ENCODE measurements at regions not wholly inside any gene's neighbourhood (a gene's known extent, or its start where the extent isn't known, plus 50 kb on each side); places are given as distances from the start of the nearest gene placed in this dataset.

DNA sequence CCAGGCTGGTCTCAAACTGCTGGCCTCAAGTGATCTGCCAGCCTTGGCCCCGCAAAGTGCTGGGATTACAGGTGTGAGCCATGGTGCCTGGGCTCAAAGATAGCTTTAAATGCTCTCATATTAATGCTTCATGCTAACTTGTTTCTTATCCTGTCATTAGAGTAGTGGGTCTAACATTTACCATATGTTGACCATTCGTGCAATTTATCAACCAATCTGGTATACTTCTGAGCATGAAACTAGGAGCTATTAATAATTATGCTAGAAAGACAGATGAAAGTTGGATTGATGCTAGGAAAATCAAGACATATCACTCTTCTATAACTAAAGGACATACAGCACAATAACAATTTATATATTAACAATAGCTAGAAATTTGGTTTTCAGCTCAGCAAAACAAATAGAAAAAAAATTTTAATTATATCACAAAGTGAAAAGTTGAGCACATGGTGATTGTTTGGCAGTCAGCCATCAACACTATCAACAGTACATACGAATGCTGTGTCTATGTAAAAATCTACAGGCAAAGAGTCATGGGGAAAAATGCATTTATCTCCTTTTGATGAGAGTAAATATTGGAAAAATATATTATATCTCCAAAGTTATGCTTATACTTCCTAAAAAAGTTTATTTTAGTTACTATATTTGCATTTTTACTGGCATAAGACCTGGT is 112.1 kb upstream of the ABCB5 start:
- TF ChIP-seq, protein P1, sequence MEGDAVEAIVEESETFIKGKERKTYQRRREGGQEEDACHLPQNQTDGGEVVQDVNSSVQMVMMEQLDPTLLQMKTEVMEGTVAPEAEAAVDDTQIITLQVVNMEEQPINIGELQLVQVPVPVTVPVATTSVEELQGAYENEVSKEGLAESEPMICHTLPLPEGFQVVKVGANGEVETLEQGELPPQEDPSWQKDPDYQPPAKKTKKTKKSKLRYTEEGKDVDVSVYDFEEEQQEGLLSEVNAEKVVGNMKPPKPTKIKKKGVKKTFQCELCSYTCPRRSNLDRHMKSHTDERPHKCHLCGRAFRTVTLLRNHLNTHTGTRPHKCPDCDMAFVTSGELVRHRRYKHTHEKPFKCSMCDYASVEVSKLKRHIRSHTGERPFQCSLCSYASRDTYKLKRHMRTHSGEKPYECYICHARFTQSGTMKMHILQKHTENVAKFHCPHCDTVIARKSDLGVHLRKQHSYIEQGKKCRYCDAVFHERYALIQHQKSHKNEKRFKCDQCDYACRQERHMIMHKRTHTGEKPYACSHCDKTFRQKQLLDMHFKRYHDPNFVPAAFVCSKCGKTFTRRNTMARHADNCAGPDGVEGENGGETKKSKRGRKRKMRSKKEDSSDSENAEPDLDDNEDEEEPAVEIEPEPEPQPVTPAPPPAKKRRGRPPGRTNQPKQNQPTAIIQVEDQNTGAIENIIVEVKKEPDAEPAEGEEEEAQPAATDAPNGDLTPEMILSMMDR (conservative IDR thresholded peaks at IDR 0.05; ENCODE audit: low read depth, low read length) = no peak
- TF ChIP-seq RFX5 (IDR thresholded peaks at IDR 0.05; ENCODE audit: low read depth, low read length) (no peak), POLR2A (IDR thresholded peaks at IDR 0.05; ENCODE audit: low read depth, low read length) (no peak), MXI1 (IDR thresholded peaks at IDR 0.05; ENCODE audit: borderline replicate concordance, low read depth, low read length) (no peak)
- TF ChIP-seq, protein P2, sequence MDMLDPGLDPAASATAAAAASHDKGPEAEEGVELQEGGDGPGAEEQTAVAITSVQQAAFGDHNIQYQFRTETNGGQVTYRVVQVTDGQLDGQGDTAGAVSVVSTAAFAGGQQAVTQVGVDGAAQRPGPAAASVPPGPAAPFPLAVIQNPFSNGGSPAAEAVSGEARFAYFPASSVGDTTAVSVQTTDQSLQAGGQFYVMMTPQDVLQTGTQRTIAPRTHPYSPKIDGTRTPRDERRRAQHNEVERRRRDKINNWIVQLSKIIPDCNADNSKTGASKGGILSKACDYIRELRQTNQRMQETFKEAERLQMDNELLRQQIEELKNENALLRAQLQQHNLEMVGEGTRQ (IDR thresholded peaks at IDR 0.05; ENCODE audit: low read depth, low read length) = no peak
